Upper lobe of right lung (tissue), 1 donor: ENCODE measurements at regions not wholly inside any gene's neighbourhood (a gene's known extent, or its start where the extent isn't known, plus 50 kb on each side); places are given as distances from the start of the nearest gene placed in this dataset.

Experiments
- ATAC-seq: fragments of 200-7000 bp; cut with Tn5 transposase; one replicate; pipeline ENCODE4 v1.9.1; 2020; ENCODE audit warnings: mild to moderate bottlenecking, moderate library complexity
- DNase-seq: peaks from one replicate; pipeline ENCODE4 v3.0.0-alpha.2; 2020
- H3K27ac ChIP-seq: fragments of 200-600 bp; one replicate; pipeline ENCODE4 v1.8.0; 2022
- H3K27me3 ChIP-seq: fragments of 200-600 bp; one replicate; pipeline ENCODE4 v1.8.0; 2022; ENCODE audit warnings: mild to moderate bottlenecking
- H3K36me3 ChIP-seq: fragments of 200-600 bp; one replicate; pipeline ENCODE4 v1.8.0; 2022
- H3K4me1 ChIP-seq: fragments of 200-600 bp; one replicate; pipeline ENCODE4 v1.8.0; 2022
- H3K4me3 ChIP-seq: fragments of 200-600 bp; one replicate; pipeline ENCODE4 v1.8.0; 2022; ENCODE audit warnings: mild to moderate bottlenecking
- H3K9me3 ChIP-seq: fragments of 200-600 bp; one replicate; pipeline ENCODE4 v1.8.0; 2022
- CTCF ChIP-seq: fragments of 200-600 bp; IDR thresholded peaks from one replicate; pipeline ENCODE4 v1.8.0; 2022; ENCODE audit warnings: antibody characterized with exemption
- intact Hi-C: fragments of 100-400 bp; cut with DNase I; formaldehyde crosslinking; loops from one replicate; pipeline ENCODE4 v1.11.0; 2022
- donor health status: DM: no; HTN: yes; CAD: no; lungs with severe emphysema.

- H3K36me3 ChIP-seq: no peaks in the 10 kb centered on the region
- no peak overlapping the region for H3K27ac ChIP-seq
- H3K9me3 ChIP-seq: no peaks in the 10 kb centered on the region
- DNase-seq (no peak), ATAC-seq (no peak)
- intact Hi-C loops: no loop called here
- no peaks in the 10 kb centered on the region for H3K4me1 ChIP-seq
- no peak overlapping the region for H3K4me3 ChIP-seq
- no peak for TF ChIP-seq CTCF
- no peaks in the 10 kb centered on the region for H3K27me3 ChIP-seq
These were observed 78.5 kb downstream of the NKX6-1 start for GRCh38 chr4:84420608-84421007.

DNA sequence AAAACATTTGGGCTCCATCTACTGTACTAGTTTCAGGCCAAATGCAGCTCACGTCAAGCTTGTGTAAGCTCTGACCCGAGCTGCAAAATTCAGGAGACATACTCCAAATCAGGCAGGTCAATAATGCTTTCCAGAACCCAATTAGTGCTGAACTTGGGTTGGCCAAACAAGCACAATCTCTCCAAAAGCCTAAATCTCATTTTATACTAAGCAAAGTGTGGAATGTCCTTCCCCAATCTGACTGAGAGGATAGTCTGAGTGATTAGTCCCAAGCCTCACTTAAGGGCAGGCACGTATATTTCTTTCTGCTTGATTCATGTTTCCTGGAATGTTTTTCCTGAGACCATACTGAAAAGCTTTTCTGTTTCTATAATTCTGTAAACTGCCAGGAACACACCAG, 79.9 kb downstream of the NKX6-1 start:
- TF ChIP-seq CTCF: no peak
- no peaks in the 10 kb centered on the region for H3K4me1 ChIP-seq

GRCh38 chr4:84417997-84418709, 80.9 kb downstream of the NKX6-1 start:
- Histone ChIP-seq H3K4me1 (no peaks in the 10 kb centered on the region), H3K27me3 (no peaks in the 10 kb centered on the region), H3K27ac (no peak overlapping the region), H3K9me3 (no peaks in the 10 kb centered on the region), H3K36me3 (no peaks in the 10 kb centered on the region), H3K4me3 (no peak overlapping the region)
- no peak for TF ChIP-seq CTCF
- no peak for DNase-seq
- no peak for ATAC-seq
- intact Hi-C loops: no loop called here

More for the DNA sequence above, 79.9 kb downstream of the NKX6-1 start:
- ATAC-seq (no peak), DNase-seq (no peak)
- Histone ChIP-seq H3K36me3 (no peaks in the 10 kb centered on the region), H3K9me3 (no peaks in the 10 kb centered on the region), H3K27me3 (no peaks in the 10 kb centered on the region), H3K4me3 (no peak overlapping the region), H3K27ac (no peak overlapping the region)
- intact Hi-C loops: no loop called here

GRCh38 chr4:84413976-84414375, 85.1 kb downstream of the NKX6-1 start:
- Histone ChIP-seq H3K4me1 (no peaks in the 10 kb centered on the region), H3K27ac (no peak overlapping the region), H3K27me3 (no peaks in the 10 kb centered on the region), H3K9me3 (no peaks in the 10 kb centered on the region), H3K4me3 (no peak overlapping the region), H3K36me3 (no peaks in the 10 kb centered on the region)
- ATAC-seq (no peak), DNase-seq (no peak)
- intact Hi-C loops: no loop called here
- no peak for TF ChIP-seq CTCF

- Histone ChIP-seq H3K9me3 (no peaks in the 10 kb centered on the region), H3K4me1 (no peaks in the 10 kb centered on the region), H3K4me3 (no peak overlapping the region), H3K27ac (no peak overlapping the region), H3K27me3 (no peaks in the 10 kb centered on the region), H3K36me3 (no peaks in the 10 kb centered on the region)
- TF ChIP-seq CTCF: no peak
- intact Hi-C loops: no loop called here
- ATAC-seq (no peak), DNase-seq (no peak)
These were observed 85.6 kb downstream of the NKX6-1 start for GRCh38 chr4:84413480-84413879.

DNA sequence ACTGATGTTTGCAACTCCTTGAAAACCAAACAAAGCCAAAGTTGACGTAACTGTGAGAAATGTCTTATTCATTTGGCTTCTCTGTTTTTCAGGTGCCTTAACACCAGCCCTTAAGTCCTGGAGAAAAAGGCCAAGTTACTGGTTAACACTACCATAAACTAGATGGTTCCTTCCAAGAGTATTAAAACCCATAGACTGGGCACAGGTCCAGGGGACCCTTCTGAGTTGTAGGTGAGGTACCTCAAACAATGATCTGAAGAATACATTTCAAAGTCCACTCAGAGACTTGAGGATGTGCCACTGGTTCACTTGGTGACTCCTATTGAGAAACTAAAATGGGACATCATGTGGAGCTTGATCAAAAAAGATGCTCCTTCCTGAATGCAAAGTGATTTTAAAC, 87.0 kb downstream of the NKX6-1 start:
- no peaks in the 10 kb centered on the region for H3K36me3 ChIP-seq
- H3K27me3 ChIP-seq: no peaks in the 10 kb centered on the region
- H3K27ac ChIP-seq: no peak overlapping the region
- intact Hi-C loops: no loop called here
- DNase-seq (no peak), ATAC-seq (no peak)
- no peaks in the 10 kb centered on the region for H3K9me3 ChIP-seq
- H3K4me1 ChIP-seq: no peaks in the 10 kb centered on the region
- no peak for TF ChIP-seq CTCF
- H3K4me3 ChIP-seq: no peak overlapping the region
